HT1080 (cell line): ENCODE measurements at regions not wholly inside any gene's neighbourhood (a gene's known extent, or its start where the extent isn't known, plus 50 kb on each side); places are given as distances from the start of the nearest gene placed in this dataset.
A peak's percentile ranks its signal among the peaks of the same experiment; 100 is the strongest.

Experiments
- DNase-seq: peaks from one replicate; pipeline ENCODE4 v3.0.0-alpha.2; 2015; ENCODE audit warnings: low read depth

DNA sequence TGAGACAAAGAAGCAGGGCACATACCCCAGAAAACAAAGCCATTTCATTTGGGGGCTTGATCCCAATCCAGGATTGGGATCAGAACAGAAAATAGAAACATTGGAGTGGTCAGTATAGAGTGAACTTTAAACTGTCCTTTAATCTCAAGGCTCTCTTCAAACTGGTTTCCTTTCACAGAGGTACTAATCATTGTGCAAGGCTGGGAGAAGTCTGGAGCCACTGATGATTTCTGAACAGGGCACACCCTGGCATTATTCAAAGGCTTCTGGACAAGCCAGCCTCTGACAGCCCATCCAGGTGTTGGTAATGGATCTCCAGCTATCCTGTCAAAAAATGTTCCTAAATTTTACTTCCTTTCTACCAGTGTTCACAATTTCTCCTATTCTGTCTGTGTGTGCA lies 244.5 kb downstream of the DDX3Y start:
- DNase-seq: no peak

DNA sequence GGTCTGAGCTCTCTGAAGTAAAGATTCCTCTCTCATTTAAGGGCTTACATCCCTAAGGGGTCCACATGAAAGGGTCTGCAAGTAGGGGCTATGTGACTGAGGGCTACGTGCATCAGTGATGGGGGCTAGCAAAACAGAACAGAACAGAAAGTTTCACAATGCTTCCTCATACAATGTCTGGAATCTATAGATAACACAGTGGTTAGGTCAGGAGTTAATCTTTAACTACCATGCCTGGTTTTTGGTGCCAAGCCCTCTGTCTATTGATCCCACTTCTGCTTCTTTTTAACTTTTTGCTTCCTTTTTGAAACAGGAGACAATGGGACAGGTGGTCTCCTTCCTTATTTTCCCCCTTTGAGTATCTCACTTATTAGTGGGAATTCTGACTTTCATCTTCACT lies 263.0 kb downstream of the DDX3Y start:
- DNase-seq: no peak

DNA sequence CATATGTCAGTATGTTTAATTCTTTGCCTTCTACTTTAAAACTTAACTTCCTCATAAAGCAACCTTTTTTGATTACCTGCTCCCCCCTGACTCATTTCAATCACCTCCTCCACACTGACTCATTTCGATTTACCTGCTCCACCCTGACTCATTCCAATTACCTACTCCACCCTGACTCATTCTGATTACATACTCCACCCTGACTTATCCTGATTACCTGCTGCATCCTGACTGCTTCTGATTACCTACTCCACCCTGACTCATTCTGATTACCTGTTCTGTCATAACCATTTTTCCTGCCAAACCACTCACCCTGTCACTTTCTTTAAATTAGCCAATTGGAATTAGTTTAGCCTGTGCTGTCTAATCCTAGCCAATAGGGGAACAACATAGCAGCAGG lies 263.6 kb downstream of the DDX3Y start:
- peak; percentile 1 for DNase-seq
